IMR-90 (cell line): ENCODE measurements at regions not wholly inside any gene's neighbourhood (a gene's known extent, or its start where the extent isn't known, plus 50 kb on each side); places are given as distances from the start of the nearest gene placed in this dataset.

Experiments
- ATAC-seq: fragments of 200-7000 bp; cut with Tn5 transposase; 2 replicates; pipeline ENCODE4 v1.9.1; 2020; ENCODE audit warnings: low read depth, mild to moderate bottlenecking, moderate library complexity
- BruUV-seq: library from RNA; stranded (reverse); fragments of 400-500 nt; replicated peaks from 2 replicates; lab custom pipeline; 2021; lab: Mats Ljungman, UMichigan
- CTCF ChIA-PET: fragments of 300-600 bp; formaldehyde crosslinking; extraction: SDS; loops from one replicate; lab custom pipeline; 2021; ENCODE audit warnings: antibody characterized with exemption; lab: Yijun Ruan, JAX
- POLR2A ChIA-PET: fragments of 300-600 bp; sonication (Branson Sonifier 250); formaldehyde crosslinking; loops from one replicate; lab custom pipeline; 2022; ENCODE audit warnings: antibody characterized with exemption; ENCODE audit not compliant: unreplicated experiment; lab: Charles Lee
- DNase-seq: peaks from one replicate; pipeline ENCODE4 v3.0.0; 2013
- H2AFZ ChIP-seq: replicated peaks from 2 replicates; pipeline ENCODE3; 2013; ENCODE audit warnings: low read length, mild to moderate bottlenecking; ENCODE audit not compliant: poor library complexity
- H2AK5ac ChIP-seq: 2 replicates; pipeline ENCODE4 v1.6.1; 2013; ENCODE audit warnings: low read depth, low read length, inconsistent platforms
- H2AK9ac ChIP-seq: replicated peaks from 2 replicates; pipeline ENCODE3; 2013; ENCODE audit warnings: mild to moderate bottlenecking, low read depth, low read length, moderate library complexity; ENCODE audit not compliant: poor library complexity
- H2BK120ac ChIP-seq: 2 replicates; pipeline ENCODE4 v1.6.1; 2013; ENCODE audit warnings: low read depth, low read length, inconsistent platforms
- H2BK15ac ChIP-seq: 3 replicates; pipeline ENCODE4 v1.6.1; 2013; ENCODE audit warnings: low read depth, low read length, inconsistent platforms
- H2BK20ac ChIP-seq: 2 replicates; pipeline ENCODE4 v1.6.1; 2013; ENCODE audit warnings: low read depth, mild to moderate bottlenecking, inconsistent platforms, low read length, moderate library complexity
- H2BK5ac ChIP-seq: 2 replicates; pipeline ENCODE4 v1.6.1; 2013; ENCODE audit warnings: mild to moderate bottlenecking, low read depth, low read length, inconsistent platforms; ENCODE audit not compliant: poor library complexity, severe bottlenecking
- H3K14ac ChIP-seq: replicated peaks from 2 replicates; pipeline ENCODE4 v1.6.1; 2013; ENCODE audit warnings: low read depth, low read length, inconsistent platforms
- H3K18ac ChIP-seq: 2 replicates; pipeline ENCODE4 v1.6.1; 2013; ENCODE audit warnings: low read depth, low read length, control low read depth
- H3K23ac ChIP-seq: 2 replicates; pipeline ENCODE4 v1.6.1; 2013; ENCODE audit warnings: low read depth, low read length, inconsistent platforms
- H3K27ac ChIP-seq: 2 replicates; pipeline ENCODE4 v1.5.1; 2013; ENCODE audit warnings: mild to moderate bottlenecking, control low read depth, low read length; ENCODE audit not compliant: insufficient read depth
- H3K27me3 ChIP-seq: 2 replicates; pipeline ENCODE4 v1.6.1; 2013; ENCODE audit warnings: low read length; ENCODE audit not compliant: control insufficient read depth, insufficient read depth
- H3K36me3 ChIP-seq: 2 replicates; pipeline ENCODE4 v1.6.1; 2013; ENCODE audit warnings: low read length, mixed read lengths; ENCODE audit not compliant: control insufficient read depth, insufficient read depth
- H3K4ac ChIP-seq: 2 replicates; pipeline ENCODE4 v1.6.1; 2013; ENCODE audit warnings: low read depth, low read length, inconsistent platforms
- H3K4me1 ChIP-seq: 2 replicates; pipeline ENCODE4 v1.6.1; 2013; ENCODE audit warnings: low read length, mixed read lengths; ENCODE audit not compliant: control insufficient read depth, insufficient read depth
- H3K4me2 ChIP-seq: 2 replicates; pipeline ENCODE4 v1.6.1; 2013; ENCODE audit warnings: low read depth, mild to moderate bottlenecking, control low read depth, low read length, moderate library complexity
- H3K4me3 ChIP-seq: 2 replicates; pipeline ENCODE4 v1.5.1; 2013; ENCODE audit warnings: low read depth, mild to moderate bottlenecking, control low read depth, low read length, moderate library complexity; ENCODE audit not compliant: insufficient read depth
- H3K56ac ChIP-seq: 2 replicates; pipeline ENCODE4 v1.6.1; 2013; ENCODE audit warnings: low read length, inconsistent platforms; ENCODE audit not compliant: insufficient read depth; ENCODE audit errors: extremely low read depth
- H3K79me1 ChIP-seq, 2 experiments: 2 replicates each; pipeline ENCODE4 v1.6.1; 2013; ENCODE audit warnings: low read length in 2 of 2, inconsistent platforms in 1 of 2, low read depth in 1 of 2
- H3K9ac ChIP-seq: 2 replicates; pipeline ENCODE4 v1.6.1; 2013; ENCODE audit warnings: low read depth, low read length, control low read depth
- H3K9me1 ChIP-seq: 2 replicates; pipeline ENCODE4 v1.6.1; 2013; ENCODE audit warnings: low read length, inconsistent platforms; ENCODE audit not compliant: insufficient read depth
- H3K9me3 ChIP-seq: 2 replicates; pipeline ENCODE4 v1.6.1; 2013; ENCODE audit warnings: low read length; ENCODE audit not compliant: control insufficient read depth, insufficient read depth
- H4K20me1 ChIP-seq: 2 replicates; pipeline ENCODE4 v1.6.1; 2013; ENCODE audit warnings: low read length, inconsistent platforms; ENCODE audit not compliant: insufficient read depth
- H4K5ac ChIP-seq: 2 replicates; pipeline ENCODE4 v1.6.1; 2013; ENCODE audit warnings: mild to moderate bottlenecking, low read depth, low read length, control low read depth
- H4K8ac ChIP-seq, 2 experiments: 2 replicates each; pipeline ENCODE4 v1.6.1; 2013; ENCODE audit warnings: low read depth in 2 of 2, low read length in 2 of 2, control low read depth in 1 of 2, inconsistent platforms in 1 of 2
- H4K91ac ChIP-seq: 2 replicates; pipeline ENCODE4 v1.6.1; 2013; ENCODE audit warnings: low read depth, low read length, inconsistent platforms; ENCODE audit not compliant: insufficient read depth
- BHLHE40 ChIP-seq: fragments of 150-350 bp; IDR thresholded peaks from 2 replicates; pipeline ENCODE4 v1.6.1; 2016; ENCODE audit warnings: mild to moderate bottlenecking, low read depth, low read length
- CEBPB ChIP-seq: IDR thresholded peaks from 2 replicates; pipeline ENCODE4 v1.6.1; 2012; ENCODE audit warnings: low read depth, low read length, improper control_type of control experiment
- CTCF ChIP-seq: conservative IDR thresholded peaks from 2 replicates; pipeline ENCODE4 v1.5.1; 2012; ENCODE audit warnings: mild to moderate bottlenecking, low read depth, low read length, improper control_type of control experiment
- ELK1 ChIP-seq: fragments of 150-350 bp; IDR thresholded peaks from 2 replicates; pipeline ENCODE4 v1.6.1; 2016; ENCODE audit warnings: low read depth, mild to moderate bottlenecking, low read length, moderate library complexity, borderline replicate concordance
- FOS ChIP-seq: fragments of 150-350 bp; IDR thresholded peaks from 2 replicates; pipeline ENCODE4 v1.6.1; 2016; ENCODE audit warnings: low read depth, low read length
- MAFK ChIP-seq: IDR thresholded peaks from 2 replicates; pipeline ENCODE4 v1.6.1; 2012; ENCODE audit warnings: low read depth, low read length, improper control_type of control experiment
- MAZ ChIP-seq: IDR thresholded peaks from 2 replicates; pipeline ENCODE4 v1.6.1; 2012; ENCODE audit warnings: low read depth, mild to moderate bottlenecking, low read length, improper control_type of control experiment, moderate library complexity, borderline replicate concordance
- MXI1 ChIP-seq: IDR thresholded peaks from 2 replicates; pipeline ENCODE4 v1.6.1; 2012; ENCODE audit warnings: low read depth, mild to moderate bottlenecking, low read length, moderate library complexity, borderline replicate concordance
- NFE2L2 ChIP-seq: fragments of 150-350 bp; IDR thresholded peaks from 2 replicates; pipeline ENCODE4 v1.6.1; 2016; ENCODE audit warnings: low read depth, mild to moderate bottlenecking, low read length
- POLR2A ChIP-seq: IDR thresholded peaks from 2 replicates; pipeline ENCODE4 v1.6.1; 2012; ENCODE audit warnings: mild to moderate bottlenecking, low read depth, low read length
- RAD21 ChIP-seq: IDR thresholded peaks from 2 replicates; pipeline ENCODE4 v1.6.1; 2012; ENCODE audit warnings: low read length, improper control_type of control experiment
- RCOR1 ChIP-seq: IDR thresholded peaks from 2 replicates; pipeline ENCODE4 v1.6.1; 2012; ENCODE audit warnings: mild to moderate bottlenecking, low read length, improper control_type of control experiment; ENCODE audit not compliant: insufficient replicate concordance
- RFX5 ChIP-seq: IDR thresholded peaks from 2 replicates; pipeline ENCODE4 v1.8.0; 2012; ENCODE audit warnings: low read depth, mild to moderate bottlenecking, low read length, moderate library complexity
- USF2 ChIP-seq: fragments of 150-350 bp; IDR thresholded peaks from 2 replicates; pipeline ENCODE4 v1.6.1; 2017; ENCODE audit warnings: mild to moderate bottlenecking, antibody characterized with exemption, low read length, low read depth
- WGBS, 2 experiments: methylation state at CpG; one replicate each; pipeline versions ENCODE4 v1.1.5 to v1.1.7; 2013; ENCODE audit warnings: missing lambda C conversion rate in 2 of 2; ENCODE audit not compliant: insufficient read length in 1 of 2; ENCODE audit errors: extremely low coverage in 2 of 2; 5-methylcytosine and 5-hydroxymethylcytosine counted together
- dilution Hi-C: fragments of 300-500 bp; cut with HindIII; formaldehyde crosslinking; loops from one replicate; pipeline ENCODE4 v1.14.3; 2018; ENCODE audit warnings: low sequenced_read_pairs; ENCODE audit not compliant: unreplicated experiment
- in situ Hi-C: fragments of 300-500 bp; cut with MboI; formaldehyde crosslinking; loops from 3 replicates; pipeline ENCODE4 v1.14.3; 2019; ENCODE audit warnings: low sequenced_read_pairs, inconsistent platforms, mixed read lengths
- intact Hi-C: fragments of 100-400 bp; cut with micrococcal nuclease; formaldehyde crosslinking; loops from 2 replicates; pipeline ENCODE4 v1.10.0; 2022

GRCh38 chr2:122221665-122222064, 466.2 kb downstream of the TSN start:
- Histone ChIP-seq H3K4me1 (no peaks in the 10 kb centered on the region), H2AFZ (no peak overlapping the region), H3K56ac (no peak overlapping the region), H3K4ac (no peak overlapping the region), H3K9me3 (no peaks in the 10 kb centered on the region), H3K23ac (no peak overlapping the region), H4K20me1 (no peaks in the 10 kb centered on the region), H2BK15ac (no peak overlapping the region), H3K4me2 (no peak overlapping the region), H3K27ac (no peak overlapping the region), H3K9me1 (no peaks in the 10 kb centered on the region), H3K9ac (no peak overlapping the region), H2AK5ac (no peak overlapping the region), H3K18ac (no peak overlapping the region), H4K91ac (no peak overlapping the region), H2BK5ac (no peak overlapping the region), H3K14ac (no peak overlapping the region), H3K27me3 (no peaks in the 10 kb centered on the region), H4K5ac (no peak overlapping the region), H2BK20ac (no peak overlapping the region), H3K36me3 (no peaks in the 10 kb centered on the region), H3K79me1 (no peaks in the 10 kb centered on the region), H4K8ac (no peak overlapping the region), H2BK120ac (no peak overlapping the region), H3K4me3 (no peak overlapping the region), H2AK9ac (no peak overlapping the region)
- DNase-seq (no peak), ATAC-seq (no peak)
- in situ Hi-C loops: no loop called here
- dilution Hi-C loops: no loop called here
- ChIA-PET POLR2A (no interaction called here), CTCF (no interaction called here)
- TF ChIP-seq RCOR1: no peak
- no peak for TF ChIP-seq BHLHE40
- no peak for TF ChIP-seq FOS
- TF ChIP-seq MAFK: no peak
- TF ChIP-seq MXI1: no peak
- no peak for TF ChIP-seq ELK1
- TF ChIP-seq MAZ: no peak
- TF ChIP-seq NFE2L2: no peak
- no peak for TF ChIP-seq RAD21
- no peak for TF ChIP-seq RFX5
- no peak for TF ChIP-seq CEBPB
- no peak for TF ChIP-seq USF2
- TF ChIP-seq POLR2A: no peak
- TF ChIP-seq CTCF: no peak
- WGBS, 2 experiments: 30% methylated on average over 2 of the region's 3 CpGs; no CpG with 5 or more reads in 1 of the 2 experiments
- intact Hi-C loops: no loop called here
- BruUV-seq: no TSS peak
